ENCODE measurements at regions not wholly inside any gene's neighbourhood (a gene's known extent, or its start where the extent isn't known, plus 50 kb on each side); places are given as distances from the start of the nearest gene placed in this dataset.
"Not testable (repeated sequence)": the region's sequence is repeated elsewhere in the genome, so short reads cannot be mapped to it uniquely, and the experiment has no call there.

GRCh38 chr10:117768333-117769042 lies 225.9 kb downstream of the EMX2 start:
- CTCF ChIA-PET = no interaction called here
- 4% methylated on average over 2 of the region's 2 CpGs for WGBS (ENCODE audit: missing lambda C conversion rate)
- POLR2A ChIA-PET = no interaction called here
- FAIRE-seq (no peak), ATAC-seq (no peak), DNase-seq (ENCODE audit: low read depth in 1 of 2, low spot score in 1 of 2) (no peak)
- Histone ChIP-seq H3K4me2 (no peak overlapping the region), H3K4me1 (no peaks in the 10 kb centered on the region), H3K4me3 (no peak overlapping the region), H3K27ac (no peak overlapping the region), H3K9me3 (peaks cover 3% of the 10 kb centered on the region; the same call in 1 of the 3 replicates)
- TF ChIP-seq EP300 (IDR thresholded peaks at IDR 0.05) = no peak
- no peak for TF ChIP-seq PHF8 (IDR thresholded peaks at IDR 0.05; ENCODE audit: borderline replicate concordance, low read depth)
- no peak for TF ChIP-seq CBX2 (IDR thresholded peaks at IDR 0.05; ENCODE audit: borderline replicate concordance, low read depth)
- no peak for TF ChIP-seq RARB (CRISPR knock-in tag; IDR thresholded peaks at IDR 0.05)

- no peak overlapping the region for H3K4me2 ChIP-seq
- no peaks in the 10 kb centered on the region; the same call in 2 of the 3 replicates for H3K9me3 ChIP-seq
- ATAC-seq (no peak), FAIRE-seq (no peak), DNase-seq (ENCODE audit: low read depth in 1 of 2, low spot score in 1 of 2) (no peak)
- ChIA-PET CTCF (no interaction called here), POLR2A (no interaction called here)
- 71% methylated on average over 3 of the region's 3 CpGs for WGBS (ENCODE audit: missing lambda C conversion rate)
- no peaks in the 10 kb centered on the region for H3K4me1 ChIP-seq
- no peak overlapping the region for H3K27ac ChIP-seq
- no peak overlapping the region for H3K4me3 ChIP-seq
- TF ChIP-seq GATA3 (IDR thresholded peaks at IDR 0.05; ENCODE audit: borderline replicate concordance) (no peak), JUN (IDR thresholded peaks at IDR 0.05) (no peak), NR3C1 (IDR thresholded peaks at IDR 0.05) (no peak), CBX2 (IDR thresholded peaks at IDR 0.05; ENCODE audit: borderline replicate concordance, low read depth) (no peak), HEYL (CRISPR knock-in tag; IDR thresholded peaks at IDR 0.05) (no peak), KDM5A (IDR thresholded peaks at IDR 0.05) (no peak), TFCP2L1 (CRISPR knock-in tag; IDR thresholded peaks at IDR 0.05) (no peak), CHD2 (IDR thresholded peaks at IDR 0.05; ENCODE audit: low read length, partially characterized antibody) (no peak), ELK1 (IDR thresholded peaks at IDR 0.05; ENCODE audit: low read depth, low read length) (no peak), KDM1A (IDR thresholded peaks at IDR 0.05; ENCODE audit: low read depth) (no peak), ZC3H11A (IDR thresholded peaks at IDR 0.05) (no peak), RFX5 (IDR thresholded peaks at IDR 0.05) (no peak), HOXB5 (CRISPR knock-in tag; IDR thresholded peaks at IDR 0.05) (no peak), CTCF (IDR thresholded peaks at IDR 0.05) (no peak)
Observed at GRCh38 chr10:117775526-117775925, 233.0 kb downstream of the EMX2 start.

- H3K4me3 ChIP-seq; POLR2A ChIA-PET; H3K4me2 ChIP-seq; ATAC-seq; H3K27ac ChIP-seq; H3K4me1 ChIP-seq; H3K9me3 ChIP-seq; FAIRE-seq; DNase-seq (ENCODE audit: low read depth in 1 of 2, low spot score in 1 of 2): not testable (repeated sequence)
- CTCF ChIA-PET = interaction anchor here (0.6 to 0.7 kb wide), 2 partner anchors 15 to 23 kb away, joined by 3 read pairs; no protein-coding TSS in a partner anchor
- WGBS (ENCODE audit: missing lambda C conversion rate) = 34% methylated on average over 5 of the region's 5 CpGs
Observed at GRCh38 chr10:117777222-117777621, 234.7 kb downstream of the EMX2 start.

- ChIA-PET CTCF (no interaction called here), POLR2A (no interaction called here)
- TF ChIP-seq CBX8 (IDR thresholded peaks at IDR 0.05) (no peak), PBX3 (IDR thresholded peaks at IDR 0.05) (no peak), NFE2L2 (conservative IDR thresholded peaks at IDR 0.05; ENCODE audit: low read length) (no peak)
- ATAC-seq (no peak), DNase-seq (ENCODE audit: low read depth in 1 of 2, low spot score in 1 of 2) (no peak), FAIRE-seq (no peak)
- no peak overlapping the region for H3K4me2 ChIP-seq
- H3K4me1 ChIP-seq = no peaks in the 10 kb centered on the region
- H3K27ac ChIP-seq = no peak overlapping the region
- H3K9me3 ChIP-seq = no peaks in the 10 kb centered on the region; the same call in 2 of the 3 replicates
- WGBS (ENCODE audit: missing lambda C conversion rate) = 0% methylated on average over 3 of the region's 3 CpGs
- no peak overlapping the region for H3K4me3 ChIP-seq
Observed at GRCh38 chr10:117778241-117778640, 235.7 kb downstream of the EMX2 start.

Measured in A549 (cell line).